ENCODE measurements at regions not wholly inside any gene's neighbourhood (a gene's known extent, or its start where the extent isn't known, plus 50 kb on each side); places are given as distances from the start of the nearest gene placed in this dataset.
"Not testable (repeated sequence)": the region's sequence is repeated elsewhere in the genome, so short reads cannot be mapped to it uniquely, and the experiment has no call there.

GRCh38 chr11:86152006-86152862, 83.3 kb upstream of the PICALM start:
- CTCF ChIA-PET: no interaction called here
- POLR2A ChIA-PET: no interaction called here

GRCh38 chr11:86151174-86152005, 82.5 kb upstream of the PICALM start:
- POLR2A ChIA-PET: no interaction called here

GRCh38 chr11:86150847-86151173, 81.9 kb upstream of the PICALM start:
- CTCF ChIA-PET: interaction anchor here (1.2 kb wide), 1 partner anchor 1150 kb away, joined by 3 read pairs; no protein-coding TSS in a partner anchor
- POLR2A ChIA-PET: no interaction called here

More at GRCh38 chr11:86151174-86152005, 82.5 kb upstream of the PICALM start:
- CTCF ChIA-PET: interaction anchor here (1.2 kb wide), 1 partner anchor 1149 kb away, joined by 3 read pairs; no protein-coding TSS in a partner anchor

GRCh38 chr11:86149792-86150191, 80.9 kb upstream of the PICALM start:
- ChIA-PET POLR2A (no interaction called here), CTCF (no interaction called here)

- ChIA-PET CTCF (interaction anchor here (0.6 to 1.6 kb wide), 2 partner anchors 9 to 10 kb away, joined by 3 read pairs; no protein-coding TSS in a partner anchor), POLR2A (no interaction called here)
Measured at GRCh38 chr11:86148345-86148747, 79.5 kb upstream of the PICALM start.

GRCh38 chr11:86147004-86147403, 78.1 kb upstream of the PICALM start:
- ChIA-PET CTCF (interaction anchor here (1.6 kb wide), 1 partner anchor 10 kb away, joined by 3 read pairs; no protein-coding TSS in a partner anchor), POLR2A (no interaction called here)

GRCh38 chr11:86145439-86146156, 76.7 kb upstream of the PICALM start:
- POLR2A ChIA-PET: no interaction called here
- CTCF ChIA-PET: no interaction called here

- POLR2A ChIA-PET: no interaction called here
- CTCF ChIA-PET: no interaction called here
Measured at GRCh38 chr11:86144846-86145245, 76.0 kb upstream of the PICALM start.

GRCh38 chr11:86144087-86144486, 75.2 kb upstream of the PICALM start:
- CTCF ChIA-PET, POLR2A ChIA-PET: not testable (repeated sequence)

- CTCF ChIA-PET: interaction anchor here (0.9 to 1.2 kb wide), 2 partner anchors 15 to 20 kb away, joined by 3 read pairs; no protein-coding TSS in a partner anchor
Measured at GRCh38 chr11:86143087-86144030, 74.5 kb upstream of the PICALM start.

GRCh38 chr11:86142170-86142569, 73.3 kb upstream of the PICALM start:
- ChIA-PET POLR2A (no interaction called here), CTCF (interaction anchor here (1.2 kb wide), 1 partner anchor 13 kb away, joined by 3 read pairs; no protein-coding TSS in a partner anchor)

More at GRCh38 chr11:86143087-86144030, 74.5 kb upstream of the PICALM start:
- POLR2A ChIA-PET: no interaction called here

- ChIA-PET CTCF (no interaction called here), POLR2A (no interaction called here)
Measured at GRCh38 chr11:86141727-86142126, 72.8 kb upstream of the PICALM start.

GRCh38 chr11:86140334-86140990, 71.6 kb upstream of the PICALM start:
- CTCF ChIA-PET: no interaction called here
- POLR2A ChIA-PET: no interaction called here

GRCh38 chr11:86138958-86139357, 70.1 kb upstream of the PICALM start:
- POLR2A ChIA-PET: no interaction called here
- CTCF ChIA-PET: interaction anchor here (1.0 kb wide), 2 partner anchors 10 to 55 kb away, joined by 3 read pairs; no protein-coding TSS in a partner anchor

GRCh38 chr11:86136538-86136937, 67.7 kb upstream of the PICALM start:
- ChIA-PET POLR2A (no interaction called here), CTCF (no interaction called here)

GRCh38 chr11:86135319-86135714, 66.4 kb upstream of the PICALM start:
- POLR2A ChIA-PET: no interaction called here
- CTCF ChIA-PET: no interaction called here

GRCh38 chr11:86134580-86135318, 65.9 kb upstream of the PICALM start:
- CTCF ChIA-PET: no interaction called here

More at GRCh38 chr11:86134580-86135318, 65.9 kb upstream of the PICALM start:
- POLR2A ChIA-PET: no interaction called here

All from activated CD8-positive, alpha-beta memory T cell treated with anti-CD3 and anti-CD28 coated beads for 36 hours (primary cell).